PC-9 (cell line): ENCODE measurements at regions not wholly inside any gene's neighbourhood (a gene's known extent, or its start where the extent isn't known, plus 50 kb on each side); places are given as distances from the start of the nearest gene placed in this dataset.

Experiments used
- BruUV-seq: library from RNA; stranded (reverse); fragments of 400-500 nt; replicated peaks from 2 replicates; lab custom pipeline; 2021; lab: Mats Ljungman, UMichigan
- CTCF ChIA-PET: fragments of 300-600 bp; sonication (Branson Sonifier 250); formaldehyde crosslinking; loops from one replicate; lab custom pipeline; 2022; ENCODE audit warnings: antibody characterized with exemption; lab: Charles Lee
- POLR2A ChIA-PET: fragments of 300-600 bp; sonication (Branson Sonifier 250); formaldehyde crosslinking; loops from one replicate; lab custom pipeline; 2022; ENCODE audit warnings: antibody characterized with exemption; ENCODE audit not compliant: unreplicated experiment; lab: Charles Lee
- DNase-seq, 2 experiments: peaks; one replicate each; pipeline versions ENCODE4 v3.0.0 to v3.0.0-alpha.2; 2015 to 2022; ENCODE audit warnings: mixed read lengths in 1 of 2
- H2AFZ ChIP-seq: fragments of 200-600 bp; sonication (generic); 2 replicates; pipeline ENCODE4 v1.8.1; 2017; ENCODE audit warnings: antibody characterized with exemption
- H3F3A ChIP-seq: fragments of 200-600 bp; sonication (generic); 2 replicates; pipeline ENCODE4 v1.8.1; 2017; ENCODE audit warnings: antibody characterized with exemption, mild to moderate bottlenecking, low read depth; ENCODE audit not compliant: insufficient read depth
- H3K27ac ChIP-seq: fragments of 200-600 bp; sonication (generic); 2 replicates; pipeline ENCODE4 v1.6.1; 2016; ENCODE audit warnings: mixed run types
- H3K27me3 ChIP-seq: fragments of 200-600 bp; sonication (generic); 2 replicates; pipeline ENCODE4 v1.6.1; 2016; ENCODE audit warnings: low read depth, mixed run types; ENCODE audit not compliant: insufficient read depth
- H3K36me3 ChIP-seq: fragments of 200-600 bp; sonication (generic); 2 replicates; pipeline ENCODE4 v1.6.1; 2016; ENCODE audit warnings: low read depth, mixed run types
- H3K4me1 ChIP-seq: fragments of 200-600 bp; sonication (generic); replicated peaks from 2 replicates; pipeline ENCODE4 v1.6.1; 2016; ENCODE audit warnings: mixed run types; ENCODE audit not compliant: insufficient read depth
- H3K4me2 ChIP-seq: fragments of 200-600 bp; sonication (generic); 2 replicates; pipeline ENCODE4 v1.6.1; 2017; ENCODE audit warnings: mixed run types
- H3K4me3 ChIP-seq: fragments of 200-600 bp; sonication (generic); 2 replicates; pipeline ENCODE4 v1.6.1; 2016; ENCODE audit warnings: mixed run types
- H3K79me2 ChIP-seq: fragments of 200-600 bp; sonication (generic); 2 replicates; pipeline ENCODE4 v1.6.1; 2017; ENCODE audit warnings: low read depth, mixed run types
- H3K9me2 ChIP-seq: fragments of 200-600 bp; sonication (generic); 2 replicates; pipeline ENCODE4 v1.8.1; 2017; ENCODE audit warnings: mild to moderate bottlenecking; ENCODE audit not compliant: insufficient read depth
- H3K9me3 ChIP-seq: fragments of 200-600 bp; sonication (generic); 2 replicates; pipeline ENCODE4 v1.8.1; 2016; ENCODE audit warnings: low read depth; ENCODE audit not compliant: insufficient read depth
- H4K20me1 ChIP-seq: fragments of 200-600 bp; sonication (generic); 2 replicates; pipeline ENCODE4 v1.8.1; 2017; ENCODE audit not compliant: insufficient read depth
- EZH2 ChIP-seq: fragments of 200-600 bp; sonication (generic); IDR thresholded peaks from 2 replicates; pipeline ENCODE4 v1.8.0; 2017; ENCODE audit warnings: antibody characterized with exemption, low read depth
- intact Hi-C: fragments of 100-400 bp; cut with micrococcal nuclease; formaldehyde crosslinking; loops from one replicate; pipeline ENCODE4 v1.10.0; 2022; ENCODE audit not compliant: unreplicated experiment
- TF ChIP-seq, protein P1 (sequence below): fragments of 200-600 bp; sonication (generic); conservative IDR thresholded peaks from 2 replicates; pipeline ENCODE4 v1.6.1; 2017; ENCODE audit warnings: mixed run types, antibody characterized with exemption, mild to moderate bottlenecking, moderate library complexity

DNA sequence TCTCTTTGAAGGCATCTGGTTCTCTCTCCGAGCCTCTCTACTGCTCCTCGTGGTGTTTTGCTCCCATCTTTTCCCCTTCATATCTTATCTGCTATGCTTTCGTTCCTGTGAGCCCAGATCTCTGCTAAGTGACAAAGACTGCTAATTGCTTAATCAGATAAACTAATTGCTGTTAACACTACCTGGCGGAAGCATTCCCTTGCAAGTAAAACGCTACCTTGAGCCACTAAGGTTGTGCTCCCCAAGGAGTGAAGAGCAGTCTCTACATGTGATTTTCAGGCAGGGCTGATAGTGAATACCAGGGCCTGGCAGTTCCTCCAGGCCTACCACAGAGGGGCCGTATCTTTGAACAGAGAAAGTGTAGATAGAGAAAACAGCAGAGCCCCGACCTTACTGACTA is 244.0 kb upstream of the GATB start:
- no peaks in the 10 kb centered on the region for H3K36me3 ChIP-seq
- H3K9me2 ChIP-seq: no peaks in the 10 kb centered on the region
- POLR2A ChIA-PET: no interaction called here
- no peak overlapping the region for H3K27ac ChIP-seq
- H3K9me3 ChIP-seq: no peaks in the 10 kb centered on the region
- H3K27me3 ChIP-seq: no peaks in the 10 kb centered on the region
- H3K4me2 ChIP-seq: no peak overlapping the region
- no peaks in the 10 kb centered on the region for H3K79me2 ChIP-seq
- intact Hi-C loops: no loop called here
- H3K4me3 ChIP-seq: no peak overlapping the region
- no peak for DNase-seq
- TF ChIP-seq, protein P1, sequence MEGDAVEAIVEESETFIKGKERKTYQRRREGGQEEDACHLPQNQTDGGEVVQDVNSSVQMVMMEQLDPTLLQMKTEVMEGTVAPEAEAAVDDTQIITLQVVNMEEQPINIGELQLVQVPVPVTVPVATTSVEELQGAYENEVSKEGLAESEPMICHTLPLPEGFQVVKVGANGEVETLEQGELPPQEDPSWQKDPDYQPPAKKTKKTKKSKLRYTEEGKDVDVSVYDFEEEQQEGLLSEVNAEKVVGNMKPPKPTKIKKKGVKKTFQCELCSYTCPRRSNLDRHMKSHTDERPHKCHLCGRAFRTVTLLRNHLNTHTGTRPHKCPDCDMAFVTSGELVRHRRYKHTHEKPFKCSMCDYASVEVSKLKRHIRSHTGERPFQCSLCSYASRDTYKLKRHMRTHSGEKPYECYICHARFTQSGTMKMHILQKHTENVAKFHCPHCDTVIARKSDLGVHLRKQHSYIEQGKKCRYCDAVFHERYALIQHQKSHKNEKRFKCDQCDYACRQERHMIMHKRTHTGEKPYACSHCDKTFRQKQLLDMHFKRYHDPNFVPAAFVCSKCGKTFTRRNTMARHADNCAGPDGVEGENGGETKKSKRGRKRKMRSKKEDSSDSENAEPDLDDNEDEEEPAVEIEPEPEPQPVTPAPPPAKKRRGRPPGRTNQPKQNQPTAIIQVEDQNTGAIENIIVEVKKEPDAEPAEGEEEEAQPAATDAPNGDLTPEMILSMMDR: no peak
- no peak for TF ChIP-seq EZH2
- H3F3A ChIP-seq: no peaks in the 10 kb centered on the region
- H2AFZ ChIP-seq: no peak overlapping the region
- H3K4me1 ChIP-seq: no peaks in the 10 kb centered on the region
- CTCF ChIA-PET: no interaction called here
- H4K20me1 ChIP-seq: no peaks in the 10 kb centered on the region
- no TSS peak for BruUV-seq

DNA sequence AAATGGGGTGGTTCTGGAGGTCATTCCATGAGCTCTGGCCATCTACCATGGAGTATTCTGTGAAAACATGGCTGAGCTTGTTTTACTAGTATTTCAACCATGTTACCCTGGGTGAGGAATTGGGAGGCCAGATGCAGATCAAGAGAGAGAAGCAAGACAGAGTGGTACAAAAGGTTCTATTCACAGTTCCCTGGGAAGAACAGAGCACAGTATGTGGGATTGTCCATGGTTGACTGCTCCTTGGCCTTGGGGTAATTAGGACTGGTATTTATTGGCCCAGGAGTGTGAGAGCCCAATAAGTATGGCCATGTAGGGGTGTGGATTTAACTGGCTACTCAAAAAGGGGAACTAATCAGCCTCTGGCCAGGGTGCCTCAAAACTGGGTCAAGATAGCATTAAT is 239.7 kb upstream of the GATB start:
- Histone ChIP-seq H3K4me2 (no peak overlapping the region), H3K4me3 (no peak overlapping the region), H4K20me1 (no peaks in the 10 kb centered on the region), H3K4me1 (no peaks in the 10 kb centered on the region), H3K9me2 (no peaks in the 10 kb centered on the region), H3K36me3 (no peaks in the 10 kb centered on the region), H3F3A (no peaks in the 10 kb centered on the region), H3K27ac (no peak overlapping the region), H3K9me3 (no peaks in the 10 kb centered on the region), H3K27me3 (no peaks in the 10 kb centered on the region), H3K79me2 (no peaks in the 10 kb centered on the region), H2AFZ (no peak overlapping the region)
- ChIA-PET POLR2A (no interaction called here), CTCF (no interaction called here)
- TF ChIP-seq, protein P1: no peak
- no peak for TF ChIP-seq EZH2
- no TSS peak for BruUV-seq
- intact Hi-C loops: no loop called here
- no peak for DNase-seq

DNA sequence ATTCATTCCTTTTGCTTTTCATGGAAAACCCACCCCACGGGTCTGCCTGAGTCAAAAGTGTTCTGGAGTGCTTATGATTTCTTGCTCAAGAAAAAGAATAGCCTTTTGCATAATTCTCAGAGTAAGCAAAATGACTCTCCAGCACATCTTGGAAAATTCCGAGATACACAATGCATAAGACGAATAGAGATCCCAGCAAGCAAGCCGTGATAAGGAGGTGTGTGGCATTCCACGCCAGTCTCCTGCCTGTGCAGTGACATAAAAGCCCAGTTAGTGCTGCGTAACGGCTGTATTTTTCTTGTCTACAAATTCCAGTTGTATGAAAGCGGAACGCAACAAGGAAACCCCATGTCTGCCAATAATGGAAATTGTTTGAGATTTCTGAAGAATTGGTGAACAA is 237.9 kb upstream of the GATB start:
- Histone ChIP-seq H2AFZ (no peak overlapping the region), H3K9me2 (no peaks in the 10 kb centered on the region), H3K27me3 (no peaks in the 10 kb centered on the region), H3K36me3 (no peaks in the 10 kb centered on the region), H3F3A (no peaks in the 10 kb centered on the region), H3K9me3 (no peaks in the 10 kb centered on the region), H3K4me1 (no peaks in the 10 kb centered on the region), H3K79me2 (no peaks in the 10 kb centered on the region), H3K4me2 (no peak overlapping the region), H3K4me3 (no peak overlapping the region), H3K27ac (no peak overlapping the region), H4K20me1 (no peaks in the 10 kb centered on the region)
- CTCF ChIA-PET: no interaction called here
- intact Hi-C loops: no loop called here
- no peak for DNase-seq
- POLR2A ChIA-PET: no interaction called here
- BruUV-seq: no TSS peak
- TF ChIP-seq EZH2: no peak
- TF ChIP-seq, protein P1: no peak
